ENCODE measurements at regions not wholly inside any gene's neighbourhood (a gene's known extent, or its start where the extent isn't known, plus 50 kb on each side); places are given as distances from the start of the nearest gene placed in this dataset.

DNA sequence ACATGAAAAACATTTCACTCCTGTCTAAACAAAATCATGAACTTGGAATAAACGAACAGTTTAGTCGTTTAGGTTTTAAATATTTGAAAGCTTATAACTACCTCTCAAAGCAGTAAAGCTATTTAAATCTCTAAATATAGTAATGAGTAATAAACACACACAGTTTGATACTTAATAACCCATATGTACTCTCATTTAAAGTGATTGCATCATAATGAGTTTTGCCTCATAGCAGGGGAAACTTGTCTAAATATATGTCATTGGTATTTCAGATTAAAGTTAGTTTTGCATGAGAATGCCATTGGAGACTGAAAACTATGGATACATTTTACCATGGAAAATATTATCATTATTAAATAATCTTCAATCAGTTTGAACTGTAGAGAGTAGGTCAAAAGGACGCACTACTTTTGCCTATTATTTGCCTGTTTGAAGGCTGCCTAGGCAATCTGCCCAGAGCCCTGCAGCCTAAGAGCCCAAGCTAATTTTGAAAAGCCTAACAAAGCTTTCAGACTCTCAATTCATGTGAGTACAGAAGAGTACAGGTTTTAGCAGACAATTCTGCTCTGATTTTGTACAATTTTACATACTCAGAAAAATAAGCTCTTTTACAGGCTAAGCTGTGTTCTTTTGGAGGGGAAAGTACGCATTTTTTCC is 632.8 kb downstream of the HACE1 start:
- TF ChIP-seq CTCF (conservative IDR thresholded peaks at IDR 0.05 in 1 of 2, IDR thresholded peaks at IDR 0.05 in 1 of 2; ENCODE audit: extremely low read depth in 1 of 2, insufficient read depth in 1 of 2, low read depth in 1 of 2, low read length in 2 of 2) (no peak), EZH2 (IDR thresholded peaks at IDR 0.05; ENCODE audit: borderline replicate concordance, low read length) (no peak)
